Naive thymus-derived CD4-positive, alpha-beta T cell (primary cell): ENCODE measurements at regions not wholly inside any gene's neighbourhood (a gene's known extent, or its start where the extent isn't known, plus 50 kb on each side); places are given as distances from the start of the nearest gene placed in this dataset.

Experiments
- ATAC-seq: fragments of 150-1000 bp; cut with Tn5 transposase; 2 replicates; pipeline ENCODE4 v1.10.0; 2021; ENCODE audit warnings: mild to moderate bottlenecking, moderate library complexity
- CTCF ChIA-PET: fragments of 350-600 bp; sonication (Branson Sonifier 250); formaldehyde crosslinking; loops from one replicate; lab custom pipeline; 2021; ENCODE audit warnings: antibody characterized with exemption; lab: Charles Lee
- POLR2A ChIA-PET: fragments of 350-600 bp; sonication (Branson Sonifier 250); formaldehyde crosslinking; loops from one replicate; lab custom pipeline; 2021; ENCODE audit warnings: antibody characterized with exemption, inconsistent platforms; lab: Charles Lee
- DNase-seq, 9 donors: peaks; one replicate each; pipeline versions ENCODE4 v3.0.0 to v3.0.0-alpha.2; 2020 to 2022; ENCODE audit warnings: mixed read lengths in 1 of 9
- H3K27ac ChIP-seq: one replicate; pipeline ENCODE4 v1.7.0; 2013; ENCODE audit warnings: mild to moderate bottlenecking, low read depth, low read length, moderate library complexity
- H3K27me3 ChIP-seq, 2 donors: one replicate each; pipeline ENCODE4 v1.7.0; 2013; ENCODE audit warnings: low read length in 2 of 2, mild to moderate bottlenecking in 2 of 2, moderate library complexity in 2 of 2; ENCODE audit not compliant: control insufficient read depth in 2 of 2, insufficient read depth in 2 of 2
- H3K36me3 ChIP-seq, 3 experiments: 1 replicate in 2 of 3; 2 replicates in 1 of 3; pipeline ENCODE4 v1.7.0; 2013; ENCODE audit warnings: low read length in 3 of 3, mild to moderate bottlenecking in 3 of 3, moderate library complexity in 1 of 3; ENCODE audit not compliant: insufficient read depth in 3 of 3, control insufficient read depth in 2 of 3
- H3K4me1 ChIP-seq, 2 donors: one replicate each; pipeline ENCODE4 v1.7.0; 2013; ENCODE audit warnings: low read length in 2 of 2, mild to moderate bottlenecking in 2 of 2, moderate library complexity in 1 of 2; ENCODE audit not compliant: control insufficient read depth in 2 of 2, insufficient read depth in 2 of 2
- H3K4me3 ChIP-seq: 2 replicates; pipeline ENCODE4 v1.7.0; 2013; ENCODE audit warnings: mild to moderate bottlenecking, low read length
- H3K9me3 ChIP-seq, 3 experiments: 1 replicate in 2 of 3; 2 replicates in 1 of 3; pipeline ENCODE4 v1.7.0; 2013; ENCODE audit warnings: low read length in 3 of 3; ENCODE audit not compliant: control insufficient read depth in 2 of 3
- H3K27ac Mint-ChIP-seq, 9 donors: one replicate each; pipeline ENCODE4 v1.8.0; 2020 to 2022; ENCODE audit warnings: mixed read lengths in 9 of 9, mild to moderate bottlenecking in 8 of 9, moderate library complexity in 5 of 9, inconsistent platforms in 2 of 9
- H3K27me3 Mint-ChIP-seq, 5 donors: one replicate each; pipeline ENCODE4 v1.8.0; 2021 to 2022; ENCODE audit warnings: mixed read lengths in 5 of 5, mild to moderate bottlenecking in 1 of 5
- H3K36me3 Mint-ChIP-seq, 5 donors: one replicate each; pipeline ENCODE4 v1.8.0; 2020 to 2022; ENCODE audit warnings: mixed read lengths in 5 of 5, mild to moderate bottlenecking in 3 of 5, inconsistent platforms in 1 of 5
- H3K4me1 Mint-ChIP-seq, 7 donors: one replicate each; pipeline ENCODE4 v1.8.0; 2020 to 2022; ENCODE audit warnings: mixed read lengths in 7 of 7, mild to moderate bottlenecking in 3 of 7, inconsistent platforms in 1 of 7
- H3K4me3 Mint-ChIP-seq, 10 donors: one replicate each; pipeline ENCODE4 v1.8.0; 2020 to 2022; ENCODE audit warnings: mild to moderate bottlenecking in 10 of 10, mixed read lengths in 10 of 10, moderate library complexity in 6 of 10, inconsistent platforms in 2 of 10
- H3K9me3 Mint-ChIP-seq, 11 donors: one replicate each; pipeline ENCODE4 v1.8.0; 2020 to 2022; ENCODE audit warnings: mixed read lengths in 11 of 11, mild to moderate bottlenecking in 4 of 11, inconsistent platforms in 1 of 11, moderate library complexity in 1 of 11
- intact Hi-C, 2 donors: fragments of 100-400 bp; cut with micrococcal nuclease; formaldehyde crosslinking; loops; one replicate each; pipeline ENCODE4 v1.15.1; 2023

- Histone ChIP-seq H3K36me3 (no peaks in the 10 kb centered on the region), H3K27me3 (no peaks in the 10 kb centered on the region), H3K27ac (no peak overlapping the region), H3K4me1 (no peaks in the 10 kb centered on the region), H3K4me3 (no peak overlapping the region), H3K9me3 (no peaks in the 10 kb centered on the region)
- no peaks in the 10 kb centered on the region for H3K36me3 Mint-ChIP-seq
- intact Hi-C loops, result no loop called here
- ChIA-PET CTCF (no interaction called here), POLR2A (no interaction called here)
- H3K27me3 Mint-ChIP-seq, result peaks cover 0 to 46% (median 12%) of the 10 kb centered on the region in 5 donors
- peaks cover 0 to 6% (median 1%) of the 10 kb centered on the region in 11 donors for H3K9me3 Mint-ChIP-seq
- no peak overlapping the region for H3K27ac Mint-ChIP-seq
- H3K4me1 Mint-ChIP-seq, result no peaks in the 10 kb centered on the region
- H3K4me3 Mint-ChIP-seq, result no peak overlapping the region
- ATAC-seq, result no peak
- no peak for DNase-seq
Observed at GRCh38 chr15:96254173-96254572, 76.3 kb upstream of the NR2F2 start.

GRCh38 chr15:96255599-96255998, 74.9 kb upstream of the NR2F2 start:
- Mint-ChIP-seq H3K4me3 (no peak overlapping the region), H3K27me3 (peaks cover 0 to 52% (median 12%) of the 10 kb centered on the region in 5 donors), H3K36me3 (no peaks in the 10 kb centered on the region), H3K9me3 (peaks cover 0 to 6% (median 0%) of the 10 kb centered on the region in 11 donors), H3K4me1 (no peaks in the 10 kb centered on the region), H3K27ac (no peak overlapping the region)
- no peak for DNase-seq
- H3K9me3 ChIP-seq, result no peaks in the 10 kb centered on the region
- no peak for ATAC-seq
- H3K27ac ChIP-seq, result no peak overlapping the region
- no peaks in the 10 kb centered on the region for H3K36me3 ChIP-seq
- H3K27me3 ChIP-seq, result no peaks in the 10 kb centered on the region
- ChIA-PET CTCF (no interaction called here), POLR2A (no interaction called here)
- H3K4me1 ChIP-seq, result no peaks in the 10 kb centered on the region
- no peak overlapping the region for H3K4me3 ChIP-seq
- intact Hi-C loops, result no loop called here

- Histone ChIP-seq H3K36me3 (no peaks in the 10 kb centered on the region), H3K4me3 (no peak overlapping the region), H3K9me3 (no peaks in the 10 kb centered on the region), H3K27me3 (no peaks in the 10 kb centered on the region), H3K4me1 (no peaks in the 10 kb centered on the region), H3K27ac (no peak overlapping the region)
- H3K27ac Mint-ChIP-seq, result no peak overlapping the region
- ChIA-PET POLR2A (interaction anchor here (0.5 kb wide), 1 partner anchor 59 kb away, joined by 6 read pairs; no protein-coding TSS in a partner anchor), CTCF (no interaction called here)
- peaks cover 0 to 40% (median 16%) of the 10 kb centered on the region in 5 donors for H3K27me3 Mint-ChIP-seq
- H3K9me3 Mint-ChIP-seq, result peaks cover 0 to 3% (median 0%) of the 10 kb centered on the region in 11 donors
- no peak overlapping the region for H3K4me3 Mint-ChIP-seq
- ATAC-seq (no peak), DNase-seq (no peak)
- intact Hi-C loops, result no loop called here
- peaks cover 0 to 1% (median 0%) of the 10 kb centered on the region in 7 donors for H3K4me1 Mint-ChIP-seq
- no peaks in the 10 kb centered on the region for H3K36me3 Mint-ChIP-seq
Observed at GRCh38 chr15:96261575-96262034, 68.9 kb upstream of the NR2F2 start.

- Histone ChIP-seq H3K4me3 (no peak overlapping the region), H3K4me1 (no peaks in the 10 kb centered on the region), H3K27me3 (no peaks in the 10 kb centered on the region), H3K36me3 (no peaks in the 10 kb centered on the region), H3K9me3 (no peaks in the 10 kb centered on the region), H3K27ac (no peak overlapping the region)
- H3K9me3 Mint-ChIP-seq, result peaks cover 0 to 3% (median 0%) of the 10 kb centered on the region in 11 donors
- no peak for ATAC-seq
- no peak for DNase-seq
- H3K27me3 Mint-ChIP-seq, result peaks cover 0 to 45% (median 19%) of the 10 kb centered on the region in 5 donors
- H3K4me1 Mint-ChIP-seq, result peaks cover 0 to 1% (median 0%) of the 10 kb centered on the region in 7 donors
- no peak overlapping the region for H3K4me3 Mint-ChIP-seq
- intact Hi-C loops, result no loop called here
- POLR2A ChIA-PET, result no interaction called here
- no peaks in the 10 kb centered on the region for H3K36me3 Mint-ChIP-seq
- CTCF ChIA-PET, result no interaction called here
- no peak overlapping the region for H3K27ac Mint-ChIP-seq
Observed at GRCh38 chr15:96262097-96262496, 68.4 kb upstream of the NR2F2 start.

- DNase-seq (no peak), ATAC-seq (no peak)
- Mint-ChIP-seq H3K27ac (no peak overlapping the region), H3K27me3 (peaks cover 0 to 45% (median 19%) of the 10 kb centered on the region in 5 donors), H3K4me1 (peaks cover 0 to 1% (median 0%) of the 10 kb centered on the region in 7 donors), H3K9me3 (peaks cover 0 to 3% (median 0%) of the 10 kb centered on the region in 11 donors), H3K36me3 (no peaks in the 10 kb centered on the region), H3K4me3 (no peak overlapping the region)
- no peaks in the 10 kb centered on the region for H3K9me3 ChIP-seq
- no peak overlapping the region for H3K4me3 ChIP-seq
- POLR2A ChIA-PET, result no interaction called here
- H3K36me3 ChIP-seq, result no peaks in the 10 kb centered on the region
- no peak overlapping the region for H3K27ac ChIP-seq
- H3K27me3 ChIP-seq, result no peaks in the 10 kb centered on the region
- H3K4me1 ChIP-seq, result no peaks in the 10 kb centered on the region
- CTCF ChIA-PET, result no interaction called here
- intact Hi-C loops, result no loop called here
Observed at GRCh38 chr15:96262549-96263489, 67.7 kb upstream of the NR2F2 start.

GRCh38 chr15:96264351-96264798, 66.1 kb upstream of the NR2F2 start:
- Histone ChIP-seq H3K4me1 (no peaks in the 10 kb centered on the region), H3K27ac (no peak overlapping the region), H3K4me3 (no peak overlapping the region), H3K9me3 (no peaks in the 10 kb centered on the region), H3K27me3 (no peaks in the 10 kb centered on the region), H3K36me3 (no peaks in the 10 kb centered on the region)
- Mint-ChIP-seq H3K4me1 (peaks cover 0 to 1% (median 0%) of the 10 kb centered on the region in 7 donors), H3K36me3 (no peaks in the 10 kb centered on the region), H3K4me3 (no peak overlapping the region), H3K27ac (no peak overlapping the region), H3K9me3 (peaks cover 0 to 3% (median 0%) of the 10 kb centered on the region in 11 donors), H3K27me3 (peaks cover 0 to 43% (median 24%) of the 10 kb centered on the region in 5 donors)
- intact Hi-C loops, result no loop called here
- ATAC-seq (no peak), DNase-seq (no peak)
- ChIA-PET POLR2A (no interaction called here), CTCF (no interaction called here)
